HG03060 (cell line): ENCODE measurements at regions not wholly inside any gene's neighbourhood (a gene's known extent, or its start where the extent isn't known, plus 50 kb on each side); places are given as distances from the start of the nearest gene placed in this dataset.
"Not testable (repeated sequence)": the region's sequence is repeated elsewhere in the genome, so short reads cannot be mapped to it uniquely, and the experiment has no call there.

Experiments used
- ATAC-seq: cut with Tn5 transposase; IDR thresholded peaks from one replicate; pipeline ENCODE4 v1.9.1; 2021; ENCODE audit warnings: low read depth, moderate number of reproducible peaks; ENCODE audit not compliant: unreplicated experiment

DNA sequence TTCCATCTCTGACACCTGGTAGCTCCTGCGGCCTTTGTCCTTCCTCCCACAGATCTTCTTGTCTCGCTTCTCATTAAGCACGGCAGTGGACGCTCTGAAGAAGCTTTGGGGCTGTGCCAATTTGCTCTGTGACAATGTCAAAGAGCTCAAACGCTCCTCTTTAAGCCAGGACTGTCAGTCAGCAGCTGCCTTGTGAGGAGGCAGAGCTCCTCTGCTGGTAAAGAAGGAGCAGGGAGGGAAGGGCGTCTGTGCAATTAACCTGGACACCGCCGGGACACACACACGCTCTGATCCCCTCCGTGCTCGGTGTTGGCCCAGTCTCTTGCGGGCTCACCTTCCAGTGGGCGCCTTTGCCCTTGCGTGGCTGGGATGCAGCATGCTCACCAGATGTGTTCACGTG, 373.9 kb downstream of the BRD1 start:
- no peak for ATAC-seq

GRCh38 chr22:49453019-49453418, 374.7 kb downstream of the BRD1 start:
- not testable (repeated sequence) for ATAC-seq

GRCh38 chr22:49452362-49452946, 375.2 kb downstream of the BRD1 start:
- ATAC-seq: no peak

DNA sequence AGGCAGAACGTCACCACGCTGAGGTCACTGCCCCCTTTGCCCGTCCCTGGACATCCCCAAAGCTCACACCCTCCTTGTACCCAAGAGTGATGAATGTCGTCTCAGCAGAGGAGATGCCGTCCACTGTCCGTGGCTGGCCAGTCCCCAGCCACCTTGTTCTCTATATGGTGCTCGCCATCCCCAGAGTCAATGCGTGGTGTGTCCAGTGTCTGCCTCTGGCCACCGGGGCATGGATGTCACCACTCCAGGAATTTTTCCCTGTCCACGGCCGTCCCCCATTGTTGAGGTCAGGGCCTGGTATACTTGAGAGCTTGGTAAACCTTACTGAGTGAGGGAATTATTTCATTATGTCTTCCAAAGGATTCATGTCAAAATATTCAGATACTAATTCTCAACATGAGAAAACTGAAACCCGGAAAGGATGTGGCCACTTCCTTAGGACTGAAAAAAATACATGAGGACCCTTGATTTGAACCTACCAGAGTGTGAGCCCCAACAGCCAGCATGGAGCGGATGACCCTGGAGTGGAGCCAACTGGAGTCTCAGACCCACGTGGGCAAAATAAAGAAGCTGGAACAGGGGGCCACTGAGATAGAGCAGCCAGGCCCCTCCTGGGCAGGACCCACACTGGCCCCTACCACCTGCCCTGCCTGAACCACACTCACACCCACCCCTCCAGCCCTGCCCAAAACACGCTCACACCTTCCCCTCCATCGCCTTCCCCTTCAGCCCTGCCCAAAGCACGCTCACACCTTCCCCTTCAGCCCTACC, 376.4 kb downstream of the BRD1 start:
- ATAC-seq: no peak

DNA sequence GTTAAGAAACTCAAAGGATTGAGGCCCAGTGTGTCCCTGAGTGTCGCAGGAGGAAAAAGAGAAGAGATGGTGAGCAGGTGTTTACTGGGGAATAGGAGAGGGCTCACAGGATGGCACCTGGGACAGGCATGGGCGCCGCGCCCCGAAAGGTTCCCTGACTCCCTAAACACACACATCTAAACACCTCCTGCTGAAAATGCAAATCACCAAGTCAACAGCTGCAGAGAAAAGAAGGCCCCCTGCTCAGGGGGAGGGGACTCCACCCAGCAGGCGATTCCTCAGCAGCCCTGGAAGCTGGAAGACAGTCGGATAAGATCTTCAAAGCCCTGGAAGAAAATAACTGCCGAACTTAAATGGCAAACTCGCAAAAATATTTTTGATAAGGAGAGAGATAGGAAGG, 377.2 kb downstream of the BRD1 start:
- no peak for ATAC-seq

DNA sequence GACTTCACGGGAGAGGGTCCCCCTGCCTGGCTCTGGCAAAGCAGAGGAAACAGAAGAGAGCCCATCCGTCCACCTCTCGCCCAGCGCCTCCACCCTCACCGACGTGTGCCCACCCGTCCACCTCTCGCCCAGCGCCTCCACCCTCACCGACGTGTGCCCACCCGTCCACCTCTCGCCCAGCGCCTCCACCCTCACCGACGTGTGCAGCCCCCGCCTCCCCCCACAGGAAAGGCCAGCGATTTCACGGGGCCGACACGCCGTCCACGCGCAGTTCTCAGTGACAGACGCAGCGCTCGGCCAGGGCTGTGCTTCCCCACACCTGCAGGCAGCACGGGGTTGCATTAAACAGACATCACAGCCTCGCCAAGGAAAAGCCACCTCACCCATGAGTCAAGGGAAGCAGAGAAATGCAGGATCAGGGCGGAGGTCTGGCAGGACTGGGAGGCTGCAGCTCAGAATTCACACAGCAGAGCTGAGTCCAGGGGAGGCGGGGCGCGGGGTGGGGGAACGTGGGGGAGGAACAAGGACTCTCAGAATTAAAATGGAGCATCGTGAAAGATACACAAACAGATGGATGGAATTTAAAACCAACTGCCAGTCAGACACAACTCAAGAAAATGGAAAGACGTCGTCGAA, 377.7 kb downstream of the BRD1 start:
- ATAC-seq: no peak

DNA sequence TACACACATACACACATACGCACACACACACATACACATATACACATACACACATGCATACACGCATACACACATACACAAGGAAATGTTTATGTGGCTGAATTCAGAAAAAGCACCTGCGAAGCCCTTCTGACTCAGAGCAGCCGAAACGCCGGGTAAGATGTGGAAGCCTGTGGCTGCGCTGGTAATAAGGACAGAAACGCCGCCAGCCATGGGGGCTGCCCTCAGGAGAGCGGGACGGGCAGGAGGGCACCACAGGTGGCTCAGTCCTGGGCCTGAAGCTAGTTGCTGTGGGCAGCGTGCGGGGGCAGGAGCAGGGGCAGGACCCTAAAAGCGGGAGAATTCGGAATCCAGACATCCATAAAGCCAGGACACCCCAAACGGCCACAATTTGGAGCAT, 378.3 kb downstream of the BRD1 start:
- no peak for ATAC-seq

DNA sequence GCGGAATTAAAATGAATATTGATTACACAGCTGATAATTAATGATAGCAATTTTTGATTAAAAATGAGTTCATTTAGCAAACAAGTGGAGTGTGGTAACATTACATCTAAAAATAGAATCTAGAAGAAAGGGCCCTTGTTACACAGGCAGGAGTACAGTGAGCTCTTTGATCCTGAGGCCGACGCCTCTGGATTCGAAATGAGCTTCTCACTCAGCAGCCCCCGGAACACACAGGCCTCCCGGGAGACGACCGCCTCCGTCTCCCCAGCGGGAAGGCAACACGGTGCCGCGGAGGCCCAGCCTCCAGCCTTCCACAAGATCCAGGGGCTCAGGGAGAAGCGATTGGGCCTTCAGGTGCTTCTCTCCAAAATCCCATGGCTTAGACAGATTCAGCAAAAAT, 379.1 kb downstream of the BRD1 start:
- ATAC-seq: no peak

DNA sequence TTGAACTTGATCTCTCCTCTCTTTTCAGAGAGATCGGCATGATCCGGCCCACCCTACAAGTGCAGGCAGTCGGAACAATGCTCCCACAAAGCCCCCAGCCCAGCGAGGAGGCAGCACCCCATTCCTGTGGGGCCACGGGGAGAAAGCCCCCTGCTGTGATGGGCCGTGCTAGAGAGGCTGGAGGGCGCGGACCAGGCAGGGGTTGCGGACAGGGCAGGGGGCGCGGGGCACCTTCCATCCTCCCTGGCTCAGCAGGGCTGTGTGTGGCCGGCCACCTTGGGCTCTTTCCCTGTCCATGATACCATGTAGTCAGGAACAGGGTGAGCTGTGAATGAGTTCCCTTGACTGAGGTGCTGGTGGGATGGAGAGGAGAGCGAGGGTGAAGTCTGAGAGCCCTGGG, 379.8 kb downstream of the BRD1 start:
- ATAC-seq: no peak

DNA sequence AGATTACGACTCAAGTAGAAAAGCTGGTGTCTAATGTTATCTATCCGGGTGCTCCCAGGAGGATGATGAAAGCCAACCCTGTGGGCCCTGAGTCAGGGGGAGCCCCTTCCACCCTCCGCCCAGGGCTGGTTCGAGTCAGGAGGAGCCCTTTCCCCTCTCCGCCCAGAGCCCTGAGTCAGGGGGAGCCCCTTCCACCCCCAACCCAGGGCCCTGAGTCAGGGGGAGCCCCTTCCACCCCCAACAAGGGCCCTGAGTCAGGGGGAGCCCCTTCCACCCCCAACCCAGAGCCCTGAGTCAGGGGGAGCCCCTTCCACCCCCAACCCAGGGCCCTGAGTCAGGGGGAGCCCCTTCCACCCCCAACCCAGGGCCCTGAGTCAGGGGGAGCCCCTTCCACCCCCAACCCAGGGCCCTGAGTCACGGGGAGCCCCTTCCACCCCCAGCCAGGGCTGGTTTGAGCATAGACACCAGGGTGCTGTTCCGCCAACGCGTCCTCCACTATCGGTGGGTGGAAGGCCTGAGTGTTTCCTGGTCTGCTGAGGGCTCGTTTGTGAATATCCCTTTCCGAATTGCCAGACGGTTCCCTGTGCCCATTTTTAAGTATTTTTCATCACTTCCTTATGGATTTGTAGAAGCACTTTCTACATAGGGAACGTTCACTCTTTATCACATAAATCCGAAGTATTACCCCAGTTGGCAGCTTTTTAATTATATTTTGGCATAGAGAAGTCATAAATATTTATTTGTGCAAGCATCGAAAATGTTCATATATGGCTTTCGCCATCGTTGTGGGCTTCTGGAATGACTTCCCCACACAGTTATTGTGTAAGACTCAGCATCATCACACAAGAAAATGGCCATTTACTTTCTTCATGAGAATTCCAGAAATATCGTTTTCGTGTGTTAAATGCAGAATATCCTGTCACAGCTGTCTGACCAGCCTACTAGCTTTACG, 380.6 kb downstream of the BRD1 start:
- no peak for ATAC-seq

- no peak for ATAC-seq
These were observed 381.4 kb downstream of the BRD1 start for GRCh38 chr22:49446145-49446758.

GRCh38 chr22:49444781-49445180, 382.9 kb downstream of the BRD1 start:
- no peak for ATAC-seq

- no peak for ATAC-seq
These were observed 386.7 kb downstream of the BRD1 start for GRCh38 chr22:49440931-49441330.

- ATAC-seq: no peak
These were observed 388.3 kb downstream of the BRD1 start for GRCh38 chr22:49439373-49439772.

- no peak for ATAC-seq
These were observed 389.7 kb downstream of the BRD1 start for GRCh38 chr22:49437956-49438355.

DNA sequence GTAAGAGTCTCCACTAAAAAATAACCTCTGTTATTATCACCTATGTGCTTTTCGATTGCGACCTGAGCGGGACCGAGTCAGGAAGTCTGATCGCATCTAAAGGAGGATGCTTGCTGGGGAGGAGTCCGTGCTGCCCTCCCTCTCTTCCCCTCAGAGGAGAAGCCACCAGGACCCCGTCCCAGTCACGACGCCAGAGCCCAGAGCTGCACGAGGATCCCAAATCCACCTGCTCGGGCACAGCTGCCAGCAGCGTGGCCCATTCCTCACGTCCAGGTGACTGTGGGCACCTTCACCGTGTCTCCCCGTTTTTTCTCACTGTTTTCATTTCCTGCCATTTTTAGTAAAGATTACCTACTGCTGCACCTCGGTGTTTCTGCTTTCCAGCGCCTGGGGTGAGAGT, 390.3 kb downstream of the BRD1 start:
- ATAC-seq: no peak

GRCh38 chr22:49436056-49436455, 391.6 kb downstream of the BRD1 start:
- no peak for ATAC-seq

GRCh38 chr22:49435596-49435995, 392.1 kb downstream of the BRD1 start:
- ATAC-seq: no peak

GRCh38 chr22:49433717-49434611, 393.7 kb downstream of the BRD1 start:
- no peak for ATAC-seq
